HEK293T (cell line): ENCODE measurements at regions not wholly inside any gene's neighbourhood (a gene's known extent, or its start where the extent isn't known, plus 50 kb on each side); places are given as distances from the start of the nearest gene placed in this dataset.

Experiments used
- ARNT ChIP-seq: fragments of 450-650 bp; IDR thresholded peaks from 2 replicates; pipeline ENCODE4 v1.6.1; 2017; ENCODE audit warnings: mild to moderate bottlenecking
- BHLHE40 ChIP-seq: fragments of 450-650 bp; IDR thresholded peaks from 2 replicates; pipeline ENCODE4 v1.6.1; 2016; ENCODE audit warnings: mild to moderate bottlenecking, moderate library complexity, borderline replicate concordance
- ELF4 ChIP-seq: fragments of 450-650 bp; IDR thresholded peaks from 2 replicates; pipeline ENCODE4 v1.6.1; 2017; ENCODE audit warnings: antibody characterized with exemption
- FOXA1 ChIP-seq: fragments of 450-650 bp; IDR thresholded peaks from 2 replicates; pipeline ENCODE4 v1.6.1; 2016; ENCODE audit warnings: mild to moderate bottlenecking
- FOXK2 ChIP-seq: fragments of 450-650 bp; IDR thresholded peaks from 2 replicates; pipeline ENCODE4 v1.6.1; 2016; ENCODE audit warnings: mild to moderate bottlenecking
- FOXM1 ChIP-seq: fragments of 450-650 bp; IDR thresholded peaks from 2 replicates; pipeline ENCODE4 v1.6.1; 2017; ENCODE audit warnings: mild to moderate bottlenecking, borderline replicate concordance
- HDGF ChIP-seq: fragments of 450-650 bp; IDR thresholded peaks from 2 replicates; pipeline ENCODE4 v1.6.1; 2017; ENCODE audit warnings: antibody characterized with exemption, borderline replicate concordance
- L3MBTL2 ChIP-seq: fragments of 450-650 bp; conservative IDR thresholded peaks from 2 replicates; pipeline ENCODE4 v1.6.1; 2016; ENCODE audit warnings: mild to moderate bottlenecking
- LEF1 ChIP-seq: fragments of 450-650 bp; IDR thresholded peaks from 2 replicates; pipeline ENCODE4 v1.6.1; 2017; ENCODE audit warnings: mild to moderate bottlenecking, borderline replicate concordance
- NFRKB ChIP-seq: fragments of 450-650 bp; IDR thresholded peaks from 2 replicates; pipeline ENCODE4 v1.6.1; 2016; ENCODE audit warnings: mild to moderate bottlenecking, moderate library complexity
- SP1 ChIP-seq: fragments of 450-650 bp; IDR thresholded peaks from 2 replicates; pipeline ENCODE4 v1.6.1; 2017
- SUZ12 ChIP-seq: fragments of 450-650 bp; IDR thresholded peaks from 2 replicates; pipeline ENCODE4 v1.6.1; 2016; ENCODE audit warnings: mild to moderate bottlenecking
- TARDBP ChIP-seq: fragments of 450-650 bp; IDR thresholded peaks from 2 replicates; pipeline ENCODE4 v1.6.1; 2016
- TF ChIP-seq, protein P1 (sequence below): fragments of 450-650 bp; IDR thresholded peaks from 2 replicates; pipeline ENCODE4 v1.6.1; 2016

DNA sequence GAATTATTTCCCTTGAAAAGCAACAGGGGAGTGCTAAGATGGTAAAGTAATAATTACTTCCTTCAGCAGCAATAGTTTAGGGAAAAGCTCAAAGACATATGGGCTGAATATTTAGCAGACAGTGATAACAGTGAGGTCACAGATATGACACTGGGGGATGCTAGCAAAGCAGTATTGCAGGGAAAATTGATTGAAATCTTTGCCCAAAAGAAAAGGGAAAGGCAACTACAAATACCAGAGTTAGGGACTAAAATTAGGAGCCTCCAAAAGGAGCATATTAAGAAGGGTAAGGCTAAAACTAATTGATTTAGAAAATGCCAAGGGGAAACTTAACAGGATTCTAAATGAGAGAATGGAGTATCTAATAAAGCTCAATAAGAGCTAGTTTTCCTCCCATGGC lies 1191.3 kb upstream of the TENM3 start:
- no peak for TF ChIP-seq SP1
- TF ChIP-seq FOXM1, result no peak
- no peak for TF ChIP-seq ELF4
- no peak for TF ChIP-seq SUZ12
- TF ChIP-seq FOXA1, result no peak
- TF ChIP-seq HDGF, result no peak
- no peak for TF ChIP-seq L3MBTL2
- TF ChIP-seq BHLHE40, result no peak
- TF ChIP-seq TARDBP, result no peak
- TF ChIP-seq, protein P1, sequence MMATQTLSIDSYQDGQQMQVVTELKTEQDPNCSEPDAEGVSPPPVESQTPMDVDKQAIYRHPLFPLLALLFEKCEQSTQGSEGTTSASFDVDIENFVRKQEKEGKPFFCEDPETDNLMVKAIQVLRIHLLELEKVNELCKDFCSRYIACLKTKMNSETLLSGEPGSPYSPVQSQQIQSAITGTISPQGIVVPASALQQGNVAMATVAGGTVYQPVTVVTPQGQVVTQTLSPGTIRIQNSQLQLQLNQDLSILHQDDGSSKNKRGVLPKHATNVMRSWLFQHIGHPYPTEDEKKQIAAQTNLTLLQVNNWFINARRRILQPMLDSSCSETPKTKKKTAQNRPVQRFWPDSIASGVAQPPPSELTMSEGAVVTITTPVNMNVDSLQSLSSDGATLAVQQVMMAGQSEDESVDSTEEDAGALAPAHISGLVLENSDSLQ, result no peak
- TF ChIP-seq ARNT, result no peak
- TF ChIP-seq LEF1, result no peak
- no peak for TF ChIP-seq NFRKB
- no peak for TF ChIP-seq FOXK2
